ENCODE measurements at regions not wholly inside any gene's neighbourhood (a gene's known extent, or its start where the extent isn't known, plus 50 kb on each side); places are given as distances from the start of the nearest gene placed in this dataset.

- no peak for TF ChIP-seq POLR2AphosphoS5 (IDR thresholded peaks at IDR 0.05; ENCODE audit: control insufficient read depth, insufficient read depth, low read depth, low read length)
- no peak for TF ChIP-seq POLR2A (conservative IDR thresholded peaks at IDR 0.05)
- TF ChIP-seq ARID3B (CRISPR knock-in tag; IDR thresholded peaks at IDR 0.05; ENCODE audit: borderline replicate concordance): no peak
- no peak for TF ChIP-seq PATZ1 (CRISPR knock-in tag; IDR thresholded peaks at IDR 0.05; ENCODE audit: borderline replicate concordance)
- TF ChIP-seq GMEB1 (CRISPR knock-in tag; IDR thresholded peaks at IDR 0.05): no peak
- no peak for TF ChIP-seq ELF1 (tag; IDR thresholded peaks at IDR 0.05)
- TF ChIP-seq IRF2 (CRISPR knock-in tag; IDR thresholded peaks at IDR 0.05): no peak
- no peak for TF ChIP-seq NRF1 (conservative IDR thresholded peaks at IDR 0.05 in 1 of 2, IDR thresholded peaks at IDR 0.05 in 1 of 2)
- no peak for TF ChIP-seq FOXA1 (IDR thresholded peaks at IDR 0.05; ENCODE audit: borderline replicate concordance)
- TF ChIP-seq SREBF2 (CRISPR knock-in tag; IDR thresholded peaks at IDR 0.05): no peak
- TF ChIP-seq ZNF24 (IDR thresholded peaks at IDR 0.05): no peak
- no peak for TF ChIP-seq CTCF (IDR thresholded peaks at IDR 0.05 in 2 of 3, conservative IDR thresholded peaks at IDR 0.05 in 1 of 3; ENCODE audit: insufficient read depth in 2 of 3, low read depth in 1 of 3, low read length in 3 of 3)
Measured at GRCh38 chr14:71190770-71191374, 283.6 kb downstream of the PCNX1 start.

Data from K562 (cell line).